ENCODE measurements at regions not wholly inside any gene's neighbourhood (a gene's known extent, or its start where the extent isn't known, plus 50 kb on each side); places are given as distances from the start of the nearest gene placed in this dataset.
A peak's percentile ranks its signal among the peaks of the same experiment; 100 is the strongest.

DNA sequence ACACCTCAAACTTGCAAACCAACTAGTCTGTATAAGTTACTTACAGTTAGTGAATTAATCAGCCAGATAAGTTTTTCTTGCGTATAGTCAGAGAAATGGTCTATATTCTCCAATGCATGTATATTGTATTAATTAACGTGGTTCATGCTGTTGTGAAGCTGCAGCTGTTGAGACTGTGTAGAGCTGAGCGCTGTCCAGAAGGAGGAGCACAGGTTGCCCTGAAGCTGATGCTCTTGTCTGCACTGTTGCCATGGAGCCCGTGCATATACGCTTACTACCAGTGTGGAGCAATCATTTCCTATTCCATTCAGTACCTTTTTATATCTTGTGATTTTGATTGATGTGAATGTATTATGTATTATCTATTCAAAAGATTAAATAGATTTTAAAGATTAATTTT, 74.3 kb upstream of the ARID2 start:
- Histone ChIP-seq H3K4me3 (ENCODE audit: low read depth, low read length) (no peak overlapping the region), H3K4me1 (no peaks in the 10 kb centered on the region), H3K27me3 (no peaks in the 10 kb centered on the region; the same call in 1 of the 2 replicates), H3K36me3 (no peaks in the 10 kb centered on the region), H3K9me3 (no peaks in the 10 kb centered on the region)
- TF ChIP-seq, protein P1, sequence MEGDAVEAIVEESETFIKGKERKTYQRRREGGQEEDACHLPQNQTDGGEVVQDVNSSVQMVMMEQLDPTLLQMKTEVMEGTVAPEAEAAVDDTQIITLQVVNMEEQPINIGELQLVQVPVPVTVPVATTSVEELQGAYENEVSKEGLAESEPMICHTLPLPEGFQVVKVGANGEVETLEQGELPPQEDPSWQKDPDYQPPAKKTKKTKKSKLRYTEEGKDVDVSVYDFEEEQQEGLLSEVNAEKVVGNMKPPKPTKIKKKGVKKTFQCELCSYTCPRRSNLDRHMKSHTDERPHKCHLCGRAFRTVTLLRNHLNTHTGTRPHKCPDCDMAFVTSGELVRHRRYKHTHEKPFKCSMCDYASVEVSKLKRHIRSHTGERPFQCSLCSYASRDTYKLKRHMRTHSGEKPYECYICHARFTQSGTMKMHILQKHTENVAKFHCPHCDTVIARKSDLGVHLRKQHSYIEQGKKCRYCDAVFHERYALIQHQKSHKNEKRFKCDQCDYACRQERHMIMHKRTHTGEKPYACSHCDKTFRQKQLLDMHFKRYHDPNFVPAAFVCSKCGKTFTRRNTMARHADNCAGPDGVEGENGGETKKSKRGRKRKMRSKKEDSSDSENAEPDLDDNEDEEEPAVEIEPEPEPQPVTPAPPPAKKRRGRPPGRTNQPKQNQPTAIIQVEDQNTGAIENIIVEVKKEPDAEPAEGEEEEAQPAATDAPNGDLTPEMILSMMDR (IDR thresholded peaks at IDR 0.05; ENCODE audit: low read depth, low read length) = peak; percentile 29
- DNase-seq = peak; percentile 18

DNA sequence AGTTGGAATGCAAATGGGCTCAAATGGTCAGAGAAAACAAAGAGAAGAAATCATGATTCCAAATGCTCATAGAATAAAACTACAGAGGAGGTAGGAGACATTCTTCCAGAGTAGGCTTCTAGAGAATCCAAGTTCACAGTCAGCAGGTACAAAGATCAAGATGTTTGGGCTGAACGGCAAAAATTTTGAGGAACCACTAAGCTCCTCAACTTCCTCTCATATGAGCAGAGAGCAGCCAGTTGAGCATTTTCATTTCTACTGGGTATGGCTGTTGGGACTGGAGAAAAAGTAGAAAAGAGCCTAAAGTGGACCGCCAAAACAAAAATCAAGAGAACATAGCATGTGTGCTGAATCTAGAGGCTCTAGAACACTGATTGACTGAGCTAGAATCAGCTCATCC, 73.8 kb upstream of the ARID2 start:
- no peaks in the 10 kb centered on the region for H3K4me1 ChIP-seq
- no peaks in the 10 kb centered on the region; the same call in 1 of the 2 replicates for H3K27me3 ChIP-seq
- no peaks in the 10 kb centered on the region for H3K36me3 ChIP-seq
- H3K9me3 ChIP-seq = no peaks in the 10 kb centered on the region
- no peak overlapping the region for H3K4me3 ChIP-seq (ENCODE audit: low read depth, low read length)
- DNase-seq = no peak
- TF ChIP-seq, protein P1 (IDR thresholded peaks at IDR 0.05; ENCODE audit: low read depth, low read length) = no peak

DNA sequence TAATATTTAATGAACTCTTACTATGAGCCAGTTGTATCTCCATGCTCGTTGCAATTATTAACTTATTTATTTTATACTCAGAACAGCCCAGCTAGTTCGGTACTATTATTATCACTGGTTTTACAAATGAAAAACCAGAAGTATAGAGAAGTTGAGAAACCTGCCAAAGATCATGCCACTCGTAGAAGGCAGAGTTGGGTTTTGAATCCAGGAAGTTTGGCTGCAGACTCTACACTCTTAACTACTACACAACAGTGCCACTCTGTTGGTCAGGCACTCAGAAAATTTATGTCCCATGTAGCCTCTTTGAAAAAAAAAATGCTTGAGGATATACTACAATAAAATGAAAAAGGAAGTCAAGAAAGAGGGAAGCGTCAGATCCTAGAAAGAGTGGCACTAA, 71.5 kb upstream of the ARID2 start:
- TF ChIP-seq, protein P1 (IDR thresholded peaks at IDR 0.05; ENCODE audit: low read depth, low read length) = no peak
- H3K9me3 ChIP-seq = no peaks in the 10 kb centered on the region
- no peaks in the 10 kb centered on the region for H3K4me1 ChIP-seq
- DNase-seq = no peak
- H3K4me3 ChIP-seq (ENCODE audit: low read depth, low read length) = no peak overlapping the region
- no peaks in the 10 kb centered on the region for H3K36me3 ChIP-seq
- H3K27me3 ChIP-seq = no peaks in the 10 kb centered on the region; the same call in 1 of the 2 replicates

DNA sequence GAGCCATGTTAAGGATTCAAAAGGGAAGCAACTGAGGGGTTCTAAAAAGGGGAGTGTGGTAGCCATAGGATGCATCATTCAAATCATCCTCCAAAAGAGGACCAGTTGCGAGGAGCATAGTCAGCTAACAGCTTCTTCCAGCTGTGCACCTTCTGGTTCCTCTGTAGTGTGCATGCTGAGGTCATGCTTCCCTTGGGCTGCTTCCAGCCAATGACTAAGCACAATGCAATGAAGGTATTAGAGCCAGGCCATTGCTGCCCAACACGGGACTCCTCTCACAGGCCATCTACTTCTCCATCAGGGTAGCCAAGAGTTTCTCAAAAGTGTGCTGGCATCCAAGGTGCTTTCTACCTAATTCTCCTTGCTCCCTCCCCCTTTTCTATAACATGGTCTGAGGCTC, 69.2 kb upstream of the ARID2 start:
- Histone ChIP-seq H3K27me3 (no peaks in the 10 kb centered on the region; the same call in 1 of the 2 replicates), H3K36me3 (no peaks in the 10 kb centered on the region), H3K9me3 (no peaks in the 10 kb centered on the region), H3K4me1 (no peaks in the 10 kb centered on the region), H3K4me3 (ENCODE audit: low read depth, low read length) (no peak overlapping the region)
- no peak for DNase-seq
- TF ChIP-seq, protein P1 (IDR thresholded peaks at IDR 0.05; ENCODE audit: low read depth, low read length) = no peak

DNA sequence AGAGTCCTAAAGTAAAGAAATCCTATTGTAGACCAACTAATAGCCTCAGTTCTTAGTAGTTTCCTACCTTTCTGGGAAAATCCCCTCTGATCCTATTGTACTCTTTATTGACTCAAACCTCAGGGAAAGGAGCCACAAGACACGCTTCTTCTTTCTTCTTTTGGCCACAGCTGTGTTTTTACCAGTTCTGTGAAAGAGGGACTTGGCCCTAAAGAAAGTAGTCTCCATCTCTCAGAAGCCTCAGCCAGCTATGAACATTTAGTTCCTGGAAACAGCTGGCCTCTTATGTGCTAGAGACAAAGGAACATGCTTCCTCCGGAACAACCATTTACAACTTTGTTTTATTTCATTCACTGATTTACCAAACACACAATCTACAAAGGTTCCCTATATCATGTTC, 66.1 kb upstream of the ARID2 start:
- H3K4me1 ChIP-seq = no peaks in the 10 kb centered on the region
- TF ChIP-seq, protein P1 (IDR thresholded peaks at IDR 0.05; ENCODE audit: low read depth, low read length) = no peak
- H3K36me3 ChIP-seq = no peaks in the 10 kb centered on the region
- DNase-seq = no peak
- no peak overlapping the region for H3K4me3 ChIP-seq (ENCODE audit: low read depth, low read length)
- no peaks in the 10 kb centered on the region for H3K9me3 ChIP-seq
- H3K27me3 ChIP-seq = peaks cover 2% of the 10 kb centered on the region; the same call in 1 of the 2 replicates

DNA sequence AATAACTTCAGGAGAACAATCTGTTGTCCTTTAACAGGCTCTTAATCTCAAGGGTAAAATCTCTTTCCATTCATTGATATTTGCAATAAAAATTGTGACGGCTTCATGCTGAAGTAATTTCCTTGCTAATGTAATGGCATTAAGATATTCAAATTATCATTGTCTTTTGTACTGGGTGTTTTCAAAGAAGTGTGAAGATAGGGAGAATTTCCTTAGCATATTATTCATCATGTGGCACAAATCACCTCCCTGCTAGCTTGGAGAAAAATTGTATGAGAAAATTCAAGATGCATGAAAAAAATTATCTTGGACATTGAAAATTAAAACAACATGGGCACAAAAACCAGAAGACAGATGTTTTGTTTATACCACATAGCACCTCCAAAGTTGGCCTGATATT, 63.6 kb upstream of the ARID2 start:
- Histone ChIP-seq H3K36me3 (no peaks in the 10 kb centered on the region), H3K4me1 (no peaks in the 10 kb centered on the region), H3K27me3 (peaks cover 3% of the 10 kb centered on the region; the same call in 1 of the 2 replicates), H3K4me3 (ENCODE audit: low read depth, low read length) (no peak overlapping the region), H3K9me3 (no peaks in the 10 kb centered on the region)
- no peak for DNase-seq
- TF ChIP-seq, protein P1 (IDR thresholded peaks at IDR 0.05; ENCODE audit: low read depth, low read length) = no peak

Measured in BE2C (cell line).